ENCODE measurements at regions not wholly inside any gene's neighbourhood (a gene's known extent, or its start where the extent isn't known, plus 50 kb on each side); places are given as distances from the start of the nearest gene placed in this dataset.
"Not testable (repeated sequence)": the region's sequence is repeated elsewhere in the genome, so short reads cannot be mapped to it uniquely, and the experiment has no call there.

DNA sequence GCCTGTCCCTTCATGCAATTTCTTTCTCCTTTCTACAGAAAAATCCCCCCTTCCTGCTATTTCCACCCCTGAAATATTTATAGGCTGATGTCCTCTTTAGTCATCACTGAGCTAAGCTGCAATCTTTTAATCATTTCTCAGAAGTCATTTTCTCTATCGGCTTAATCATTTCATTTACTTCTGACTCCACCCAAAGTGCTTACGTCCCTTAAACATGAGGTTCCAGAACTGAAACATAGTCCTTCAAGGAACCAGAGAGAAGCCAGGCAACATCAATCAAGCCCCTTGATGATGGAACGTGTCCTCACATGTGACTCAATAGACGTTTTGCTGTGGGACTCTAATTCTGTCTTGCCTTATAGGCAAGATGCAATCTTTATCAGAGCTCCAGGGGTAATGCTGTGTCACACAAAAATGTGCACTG lies 148.7 kb upstream of the KRR1 start:
- POLR2A ChIA-PET, result no interaction called here
- no peak for DNase-seq (ENCODE audit: extremely low spot score)
- CTCF ChIA-PET, result no interaction called here
- TF ChIP-seq ELF4 (IDR thresholded peaks at IDR 0.05), result no peak
- no peak for TF ChIP-seq CTBP1 (IDR thresholded peaks at IDR 0.05; ENCODE audit: borderline replicate concordance)
- TF ChIP-seq BHLHE40 (IDR thresholded peaks at IDR 0.05; ENCODE audit: borderline replicate concordance), result no peak
- TF ChIP-seq ARNT (IDR thresholded peaks at IDR 0.05), result no peak
- no peak for TF ChIP-seq FOXA1 (IDR thresholded peaks at IDR 0.05)
- TF ChIP-seq NFRKB (IDR thresholded peaks at IDR 0.05), result no peak
- no peak for TF ChIP-seq LEF1 (IDR thresholded peaks at IDR 0.05; ENCODE audit: borderline replicate concordance)
- TF ChIP-seq HDGF (IDR thresholded peaks at IDR 0.05; ENCODE audit: borderline replicate concordance), result no peak
- TF ChIP-seq ZNF384 (IDR thresholded peaks at IDR 0.05), result no peak
- TF ChIP-seq L3MBTL2 (conservative IDR thresholded peaks at IDR 0.05), result no peak
- no peak for TF ChIP-seq TARDBP (IDR thresholded peaks at IDR 0.05)
- TF ChIP-seq SUZ12 (IDR thresholded peaks at IDR 0.05), result no peak
- TF ChIP-seq SP1 (IDR thresholded peaks at IDR 0.05), result no peak
- no peak for TF ChIP-seq FOXM1 (IDR thresholded peaks at IDR 0.05; ENCODE audit: borderline replicate concordance)
- TF ChIP-seq, protein P1, sequence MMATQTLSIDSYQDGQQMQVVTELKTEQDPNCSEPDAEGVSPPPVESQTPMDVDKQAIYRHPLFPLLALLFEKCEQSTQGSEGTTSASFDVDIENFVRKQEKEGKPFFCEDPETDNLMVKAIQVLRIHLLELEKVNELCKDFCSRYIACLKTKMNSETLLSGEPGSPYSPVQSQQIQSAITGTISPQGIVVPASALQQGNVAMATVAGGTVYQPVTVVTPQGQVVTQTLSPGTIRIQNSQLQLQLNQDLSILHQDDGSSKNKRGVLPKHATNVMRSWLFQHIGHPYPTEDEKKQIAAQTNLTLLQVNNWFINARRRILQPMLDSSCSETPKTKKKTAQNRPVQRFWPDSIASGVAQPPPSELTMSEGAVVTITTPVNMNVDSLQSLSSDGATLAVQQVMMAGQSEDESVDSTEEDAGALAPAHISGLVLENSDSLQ (IDR thresholded peaks at IDR 0.05), result no peak
- TF ChIP-seq FOXK2 (IDR thresholded peaks at IDR 0.05), result no peak

DNA sequence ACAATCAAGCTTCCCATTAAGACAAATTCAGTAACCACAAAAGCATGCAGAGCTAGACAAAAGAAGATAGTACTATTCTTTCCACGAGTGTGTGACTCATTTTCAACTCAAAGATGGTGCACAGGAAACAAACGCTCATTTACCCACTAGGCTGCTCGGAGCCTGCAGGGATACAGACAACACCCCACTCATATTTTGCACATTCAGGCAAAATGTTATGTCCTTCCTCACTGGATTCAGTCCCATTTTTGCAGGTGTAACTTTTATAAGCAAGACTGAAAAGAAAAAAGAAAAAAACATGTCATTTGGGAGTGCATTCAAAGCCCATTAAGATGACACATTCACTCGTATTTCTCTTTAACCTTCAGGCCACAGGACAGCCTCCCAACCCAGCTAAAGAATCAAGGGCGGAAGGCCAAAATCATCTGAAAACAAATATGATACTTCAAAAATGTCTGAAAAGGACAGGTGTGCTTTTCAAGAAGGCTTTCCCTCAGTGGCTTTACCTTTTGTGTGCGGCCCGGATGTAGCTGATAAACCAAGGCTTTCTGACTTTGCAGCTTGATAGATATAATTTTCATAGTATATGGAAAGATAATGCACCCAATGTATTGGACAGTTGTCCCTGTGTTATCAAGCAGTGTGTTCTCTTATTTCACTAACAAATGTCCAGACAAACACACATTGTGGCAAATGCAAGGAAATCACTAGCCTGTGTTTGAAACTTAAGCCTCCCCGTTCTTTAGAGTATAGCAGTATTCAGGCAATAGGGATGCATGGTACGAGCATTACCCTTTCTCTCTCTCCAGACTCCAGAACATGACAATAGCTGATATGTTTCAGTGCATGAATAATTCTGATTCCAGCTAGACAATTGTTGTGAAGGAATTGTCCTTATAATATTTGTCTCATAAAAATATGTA lies 147.8 kb upstream of the KRR1 start:
- DNase-seq (ENCODE audit: extremely low spot score), result no peak
- TF ChIP-seq LEF1 (IDR thresholded peaks at IDR 0.05; ENCODE audit: borderline replicate concordance) (no peak), ELF4 (IDR thresholded peaks at IDR 0.05) (no peak), SUZ12 (IDR thresholded peaks at IDR 0.05) (no peak)
- TF ChIP-seq, protein P1 (IDR thresholded peaks at IDR 0.05), result no peak
- POLR2A ChIA-PET, result no interaction called here
- CTCF ChIA-PET, result no interaction called here

DNA sequence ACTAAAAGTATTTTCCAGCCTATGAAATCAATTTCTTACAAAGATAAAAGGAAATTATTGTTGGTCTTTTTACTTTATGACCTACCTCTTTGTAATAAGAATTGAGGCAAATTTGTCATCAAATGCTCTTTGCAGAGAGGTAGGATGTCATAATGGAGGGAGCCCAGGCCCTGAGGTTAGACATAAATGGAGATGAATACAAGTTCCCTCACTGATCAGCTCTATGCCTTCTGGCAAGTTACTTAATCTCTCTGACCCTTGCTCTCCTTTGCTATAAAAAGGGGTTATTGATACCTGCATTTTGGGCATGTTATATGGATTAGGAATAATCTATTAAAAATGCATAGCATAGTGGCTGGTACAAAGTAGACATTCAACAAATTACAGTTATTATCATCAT lies 146.9 kb upstream of the KRR1 start:
- DNase-seq (ENCODE audit: extremely low spot score), result no peak
- ChIA-PET CTCF (no interaction called here), POLR2A (no interaction called here)
- TF ChIP-seq HDGF (IDR thresholded peaks at IDR 0.05; ENCODE audit: borderline replicate concordance), result no peak
- no peak for TF ChIP-seq SP1 (IDR thresholded peaks at IDR 0.05)

DNA sequence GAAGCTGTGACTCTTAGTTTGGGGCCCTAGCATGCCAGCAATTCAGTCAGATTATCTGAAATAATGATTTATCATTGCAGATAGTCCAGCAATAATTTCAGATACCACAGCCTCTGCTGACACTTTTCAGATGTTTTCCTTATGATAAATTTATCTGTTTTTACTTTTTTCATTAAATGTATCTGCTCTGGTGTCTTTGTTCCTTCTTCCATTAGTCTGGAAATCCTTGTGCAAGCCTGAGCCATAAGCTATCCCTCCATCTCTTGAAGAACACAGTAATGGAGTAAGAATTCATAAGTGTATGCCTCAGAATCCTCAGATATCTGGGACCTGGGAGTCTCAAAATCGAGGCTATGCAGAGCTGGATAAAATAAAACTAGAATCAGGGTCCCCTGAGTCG lies 146.4 kb upstream of the KRR1 start:
- no peak for DNase-seq (ENCODE audit: extremely low spot score)
- POLR2A ChIA-PET, result no interaction called here
- TF ChIP-seq ARNT (IDR thresholded peaks at IDR 0.05) (no peak), CTBP1 (IDR thresholded peaks at IDR 0.05; ENCODE audit: borderline replicate concordance) (no peak), L3MBTL2 (conservative IDR thresholded peaks at IDR 0.05) (no peak), SUZ12 (IDR thresholded peaks at IDR 0.05) (no peak), NFRKB (IDR thresholded peaks at IDR 0.05) (no peak), LEF1 (IDR thresholded peaks at IDR 0.05; ENCODE audit: borderline replicate concordance) (no peak), FOXA1 (IDR thresholded peaks at IDR 0.05) (no peak), FOXM1 (IDR thresholded peaks at IDR 0.05; ENCODE audit: borderline replicate concordance) (no peak), ZNF384 (IDR thresholded peaks at IDR 0.05) (no peak), TARDBP (IDR thresholded peaks at IDR 0.05) (no peak), HDGF (IDR thresholded peaks at IDR 0.05; ENCODE audit: borderline replicate concordance) (no peak), ELF4 (IDR thresholded peaks at IDR 0.05) (no peak), SP1 (IDR thresholded peaks at IDR 0.05) (no peak), FOXK2 (IDR thresholded peaks at IDR 0.05) (no peak), BHLHE40 (IDR thresholded peaks at IDR 0.05; ENCODE audit: borderline replicate concordance) (no peak)
- TF ChIP-seq, protein P1 (IDR thresholded peaks at IDR 0.05), result no peak
- CTCF ChIA-PET, result no interaction called here

DNA sequence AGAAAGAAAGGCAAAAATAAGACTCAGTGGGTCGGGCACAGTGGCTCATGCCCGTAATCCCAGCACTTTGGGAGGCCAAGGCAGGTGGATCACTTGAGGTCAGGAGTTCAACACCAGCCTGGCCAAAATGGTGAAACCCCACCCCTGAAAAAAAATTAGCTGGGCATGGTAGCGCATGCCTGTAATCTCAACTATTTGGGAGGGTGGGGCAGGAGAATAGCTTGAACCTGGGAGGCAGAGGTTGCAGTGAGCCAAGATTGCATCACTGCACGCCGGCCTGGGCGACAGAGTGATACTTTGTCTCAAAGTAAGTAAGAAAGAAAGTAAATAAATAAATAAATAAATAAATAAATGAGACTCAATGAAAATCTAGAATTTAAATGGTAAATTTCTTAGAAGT lies 145.9 kb upstream of the KRR1 start:
- POLR2A ChIA-PET; CTCF ChIA-PET; DNase-seq (ENCODE audit: extremely low spot score): not testable (repeated sequence)

DNA sequence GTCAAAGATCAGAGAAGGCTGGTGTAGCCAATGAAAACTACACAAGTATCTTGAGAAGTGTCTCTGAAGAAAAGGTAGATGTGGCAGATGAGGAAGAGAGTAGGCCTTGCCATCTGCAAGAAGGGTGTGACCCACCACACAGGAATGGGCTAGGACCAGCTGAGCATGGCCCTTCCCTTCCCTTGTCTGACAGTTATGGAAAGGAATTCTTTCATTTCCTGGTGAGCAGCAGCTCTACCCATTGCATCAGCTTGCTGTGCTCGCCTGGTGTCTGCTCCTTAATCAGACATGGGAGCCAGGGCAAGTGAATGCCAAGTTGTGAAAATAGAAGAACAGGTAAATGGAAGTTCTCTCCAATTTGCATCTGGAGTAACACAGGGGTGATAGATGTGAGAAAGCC lies 145.2 kb upstream of the KRR1 start:
- POLR2A ChIA-PET, result no interaction called here
- no peak for DNase-seq (ENCODE audit: extremely low spot score)
- CTCF ChIA-PET, result no interaction called here
- no peak for TF ChIP-seq ZNF384 (IDR thresholded peaks at IDR 0.05)
- TF ChIP-seq FOXA1 (IDR thresholded peaks at IDR 0.05), result no peak
- TF ChIP-seq ARNT (IDR thresholded peaks at IDR 0.05), result no peak
- no peak for TF ChIP-seq FOXM1 (IDR thresholded peaks at IDR 0.05; ENCODE audit: borderline replicate concordance)
- no peak for TF ChIP-seq FOXK2 (IDR thresholded peaks at IDR 0.05)
- TF ChIP-seq CTBP1 (IDR thresholded peaks at IDR 0.05; ENCODE audit: borderline replicate concordance), result no peak
- TF ChIP-seq SP1 (IDR thresholded peaks at IDR 0.05), result no peak
- no peak for TF ChIP-seq NFRKB (IDR thresholded peaks at IDR 0.05)

DNA sequence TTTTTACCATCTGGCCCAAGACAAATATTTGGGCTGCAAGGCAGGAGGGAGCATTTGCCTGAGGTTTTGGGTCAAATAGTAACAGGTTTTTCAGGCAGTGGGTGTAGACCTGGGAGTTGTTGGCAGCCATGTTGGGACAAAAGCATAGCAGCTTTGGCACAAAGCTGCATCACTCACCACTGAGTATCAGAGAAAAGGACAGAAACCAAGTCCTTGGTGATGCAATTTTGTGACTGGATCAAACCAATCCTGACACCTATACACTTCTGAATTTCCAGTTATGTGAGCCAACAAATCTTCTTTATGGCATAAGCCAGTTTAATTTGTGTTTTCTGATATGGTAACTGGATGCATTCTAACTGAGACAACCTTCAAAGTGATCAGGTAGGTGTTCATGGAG lies 144.8 kb upstream of the KRR1 start:
- ChIA-PET POLR2A (no interaction called here), CTCF (no interaction called here)
- TF ChIP-seq SUZ12 (IDR thresholded peaks at IDR 0.05) (no peak), FOXA1 (IDR thresholded peaks at IDR 0.05) (no peak)
- DNase-seq (ENCODE audit: extremely low spot score), result no peak
